GM21786 (cell line): ENCODE measurements at regions not wholly inside any gene's neighbourhood (a gene's known extent, or its start where the extent isn't known, plus 50 kb on each side); places are given as distances from the start of the nearest gene placed in this dataset.

Experiments used
- ATAC-seq: cut with Tn5 transposase; IDR thresholded peaks from one replicate; pipeline ENCODE4 v1.9.1; 2021; ENCODE audit not compliant: unreplicated experiment

GRCh38 chr22:49251371-49251770 lies 576.3 kb downstream of the BRD1 start:
- no peak for ATAC-seq

- ATAC-seq, result no peak
These were observed 580.3 kb downstream of the BRD1 start for GRCh38 chr22:49247194-49247924.

GRCh38 chr22:49244466-49245420 lies 582.9 kb downstream of the BRD1 start:
- no peak for ATAC-seq

- ATAC-seq, result no peak
These were observed 583.7 kb downstream of the BRD1 start for GRCh38 chr22:49243965-49244364.

- ATAC-seq, result no peak
These were observed 584.3 kb downstream of the BRD1 start for GRCh38 chr22:49243335-49243734.

- no peak for ATAC-seq
These were observed 585.2 kb downstream of the BRD1 start for GRCh38 chr22:49242480-49242879.

- no peak for ATAC-seq
These were observed 586.4 kb downstream of the BRD1 start for GRCh38 chr22:49241174-49241851.

GRCh38 chr22:49240472-49240871 lies 587.2 kb downstream of the BRD1 start:
- no peak for ATAC-seq

- no peak for ATAC-seq
These were observed 587.7 kb downstream of the BRD1 start for GRCh38 chr22:49240016-49240380.

GRCh38 chr22:49239264-49240015 lies 588.2 kb downstream of the BRD1 start:
- no peak for ATAC-seq

- ATAC-seq, result no peak
These were observed 589.2 kb downstream of the BRD1 start for GRCh38 chr22:49238181-49239141.

GRCh38 chr22:49237703-49238102 lies 590.0 kb downstream of the BRD1 start:
- ATAC-seq, result no peak

- ATAC-seq, result no peak
These were observed 590.4 kb downstream of the BRD1 start for GRCh38 chr22:49237279-49237678.

- ATAC-seq, result no peak
These were observed 591.1 kb downstream of the BRD1 start for GRCh38 chr22:49236541-49237075.

GRCh38 chr22:49235463-49236300 lies 592.0 kb downstream of the BRD1 start:
- no peak for ATAC-seq

GRCh38 chr22:49234459-49234858 lies 593.2 kb downstream of the BRD1 start:
- no peak for ATAC-seq

- ATAC-seq, result no peak
These were observed 594.1 kb downstream of the BRD1 start for GRCh38 chr22:49233507-49234100.
